ENCODE measurements at regions not wholly inside any gene's neighbourhood (a gene's known extent, or its start where the extent isn't known, plus 50 kb on each side); places are given as distances from the start of the nearest gene placed in this dataset.
"Not testable (repeated sequence)": the region's sequence is repeated elsewhere in the genome, so short reads cannot be mapped to it uniquely, and the experiment has no call there.

- DNase-seq (ENCODE audit: low spot score): no peak
Measured at GRCh38 chr15:24835301-24835700, 119.5 kb upstream of the SNRPN start.

DNA sequence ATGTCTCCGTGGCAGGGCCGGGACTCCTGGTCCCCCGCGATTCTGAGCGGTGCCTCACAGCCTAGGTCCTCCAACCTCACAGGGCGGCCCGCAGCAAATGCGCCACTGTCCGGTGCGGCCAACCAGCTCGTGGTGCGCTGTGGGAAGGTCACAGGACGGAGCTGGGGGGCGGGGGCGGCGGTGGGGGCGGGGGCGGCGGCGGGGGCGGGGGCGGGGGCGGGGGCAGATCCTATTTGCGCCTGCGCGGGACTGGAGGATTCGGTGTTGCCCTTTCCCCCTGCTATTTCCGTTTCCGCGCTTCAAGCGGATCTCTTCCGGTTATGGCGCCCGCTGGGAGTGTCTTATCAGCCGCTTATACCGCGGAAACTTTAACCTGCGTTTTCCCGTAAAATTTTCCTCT lies 106.7 kb upstream of the SNRPN start:
- peak; percentile 82 for DNase-seq (ENCODE audit: low spot score)

- peak; percentile 91 for DNase-seq (ENCODE audit: low spot score)
Measured at GRCh38 chr15:24856397-24857390, 98.1 kb upstream of the SNRPN start.

DNA sequence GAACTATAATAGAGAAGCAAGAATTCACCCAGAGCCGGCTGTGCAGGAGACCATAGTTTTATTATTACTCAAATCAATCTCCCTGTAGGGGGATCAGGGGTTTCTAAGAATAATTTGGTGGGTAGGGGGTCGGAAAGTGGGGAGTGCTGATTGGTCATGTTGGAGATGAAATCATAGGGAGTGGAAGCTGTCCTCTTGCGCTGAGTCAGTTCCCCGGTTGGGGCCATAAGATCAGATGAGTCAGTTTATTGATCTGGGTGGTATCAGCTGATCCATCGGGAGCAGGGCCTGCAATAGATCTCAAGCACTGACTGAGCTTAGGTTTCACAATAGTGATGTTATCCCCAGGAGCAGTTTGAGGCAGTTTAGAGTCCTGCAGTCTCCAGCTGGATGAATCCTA lies 97.0 kb upstream of the SNRPN start:
- peak; percentile 26 for DNase-seq (ENCODE audit: low spot score)

DNA sequence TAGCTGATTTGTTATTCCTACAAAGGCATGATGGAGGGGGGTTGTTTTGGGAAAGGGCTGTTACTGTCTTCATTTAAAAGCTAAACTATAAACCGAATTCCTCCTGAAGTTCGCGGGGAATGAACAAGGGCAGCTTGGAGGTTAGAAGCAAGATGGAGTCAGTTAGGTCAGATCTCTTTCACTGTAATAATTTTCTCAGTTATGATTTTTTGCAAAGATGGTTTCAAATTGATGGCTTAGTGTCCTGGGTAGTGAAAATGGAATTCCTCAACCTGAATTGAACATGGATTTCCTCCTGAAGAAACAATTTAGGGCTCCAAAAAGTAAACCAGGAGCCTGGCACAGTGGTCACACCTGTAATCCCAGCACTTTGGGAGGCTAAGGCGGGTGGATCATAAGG lies 96.6 kb upstream of the SNRPN start:
- DNase-seq (ENCODE audit: low spot score): not testable (repeated sequence)

- DNase-seq (ENCODE audit: low spot score): peak; percentile 61
Measured at GRCh38 chr15:24858737-24859601, 95.8 kb upstream of the SNRPN start.

- no peak for DNase-seq (ENCODE audit: low spot score)
Measured at GRCh38 chr15:24861014-24861690, 93.6 kb upstream of the SNRPN start.

DNA sequence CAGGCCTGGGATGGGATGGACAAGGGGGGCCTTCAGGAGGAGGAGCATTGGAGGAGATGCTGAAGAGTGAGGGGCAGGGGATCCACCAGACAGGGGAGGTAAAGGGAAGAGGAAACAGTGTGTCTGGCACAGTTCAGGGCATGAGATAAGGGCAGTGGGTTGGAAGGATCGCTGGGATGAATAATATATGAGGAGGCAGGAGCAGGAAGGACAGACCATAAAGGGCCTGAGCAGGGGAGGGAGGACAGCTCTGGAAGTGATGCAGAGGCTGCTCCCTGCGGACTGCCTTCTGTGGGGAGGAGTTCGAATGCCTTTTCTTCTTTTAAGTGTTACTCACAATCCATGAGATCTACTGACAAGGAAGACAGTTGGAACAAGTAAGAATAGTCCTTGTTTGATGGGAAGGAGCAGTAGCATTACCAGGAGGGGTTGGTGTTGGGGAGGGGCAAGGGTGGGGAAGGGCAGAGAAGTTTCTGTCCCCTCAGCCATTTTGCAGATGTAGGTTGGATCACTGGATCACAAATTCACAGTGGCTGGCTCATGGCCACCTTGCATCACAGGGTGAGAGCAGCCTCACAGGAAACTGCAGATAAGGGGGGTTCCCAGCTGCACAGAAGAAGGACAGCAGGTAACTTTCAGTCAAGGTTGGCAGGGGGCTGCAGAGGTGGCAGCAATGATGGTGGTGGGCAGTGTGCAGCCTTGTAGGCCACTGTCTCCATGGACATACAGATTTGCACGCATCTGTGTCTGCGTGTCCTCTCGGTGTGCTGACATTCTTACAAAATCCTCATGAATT lies 91.9 kb upstream of the SNRPN start:
- DNase-seq (ENCODE audit: low spot score): peak; percentile 35

DNA sequence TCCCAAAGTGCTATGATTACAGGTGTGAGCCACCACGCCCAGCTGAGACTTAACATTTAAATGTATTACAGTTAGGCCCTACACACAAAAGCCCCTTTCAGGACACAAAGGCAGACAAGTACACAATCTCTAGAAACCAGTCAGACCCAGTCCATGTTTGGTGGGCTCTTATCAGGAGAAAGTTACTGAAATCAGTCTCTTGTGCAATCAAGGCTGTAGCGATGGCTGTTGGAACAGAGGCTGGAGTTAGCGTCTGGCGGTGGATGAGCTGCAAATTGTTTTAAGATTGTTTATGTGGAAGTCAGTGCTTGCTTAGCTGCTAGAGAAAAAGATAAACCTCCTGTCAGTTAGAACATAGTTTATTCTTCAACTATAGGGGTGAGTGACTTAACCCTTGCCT lies 89.5 kb upstream of the SNRPN start:
- no peak for DNase-seq (ENCODE audit: low spot score)

- peak; percentile 26 for DNase-seq (ENCODE audit: low spot score)
Measured at GRCh38 chr15:24877174-24877573, 77.6 kb upstream of the SNRPN start.

- peak; percentile 77 for DNase-seq (ENCODE audit: low spot score)
Measured at GRCh38 chr15:24878153-24878552, 76.6 kb upstream of the SNRPN start.

GRCh38 chr15:24879492-24879891 lies 75.3 kb upstream of the SNRPN start:
- no peak for DNase-seq (ENCODE audit: low spot score)

GRCh38 chr15:24880663-24881062 lies 74.1 kb upstream of the SNRPN start:
- no peak for DNase-seq (ENCODE audit: low spot score)

GRCh38 chr15:24886538-24886937 lies 68.2 kb upstream of the SNRPN start:
- DNase-seq (ENCODE audit: low spot score): no peak

DNA sequence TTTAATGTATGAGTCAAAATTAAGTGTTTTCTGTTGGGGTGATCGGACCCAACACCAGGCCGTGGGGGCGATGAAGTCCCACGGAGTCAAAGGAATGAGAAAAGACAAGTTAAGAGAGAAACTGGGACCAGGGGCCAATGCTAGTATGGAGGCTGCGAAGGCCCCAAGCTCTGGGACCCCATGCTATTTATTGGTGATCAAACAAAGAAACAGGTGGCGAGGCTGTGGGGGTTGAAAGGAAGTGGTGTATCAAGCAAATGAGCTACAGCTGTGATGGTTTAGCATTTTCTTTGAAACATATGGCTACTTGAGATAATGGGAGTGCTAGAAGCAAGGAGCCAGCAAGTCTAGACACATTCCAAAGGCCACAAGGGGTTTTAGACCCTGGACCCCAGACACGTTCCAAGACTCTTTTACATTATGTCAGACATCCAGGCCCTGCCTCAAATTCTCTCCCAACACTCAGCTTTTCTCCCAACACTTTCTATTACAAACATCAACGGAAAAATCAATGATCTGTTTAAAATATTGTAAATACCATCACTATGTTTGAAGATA lies 56.0 kb upstream of the SNRPN start:
- no peak for DNase-seq (ENCODE audit: low spot score)

GRCh38 chr15:24899367-24899766 lies 55.4 kb upstream of the SNRPN start:
- no peak for DNase-seq (ENCODE audit: low spot score)

DNA sequence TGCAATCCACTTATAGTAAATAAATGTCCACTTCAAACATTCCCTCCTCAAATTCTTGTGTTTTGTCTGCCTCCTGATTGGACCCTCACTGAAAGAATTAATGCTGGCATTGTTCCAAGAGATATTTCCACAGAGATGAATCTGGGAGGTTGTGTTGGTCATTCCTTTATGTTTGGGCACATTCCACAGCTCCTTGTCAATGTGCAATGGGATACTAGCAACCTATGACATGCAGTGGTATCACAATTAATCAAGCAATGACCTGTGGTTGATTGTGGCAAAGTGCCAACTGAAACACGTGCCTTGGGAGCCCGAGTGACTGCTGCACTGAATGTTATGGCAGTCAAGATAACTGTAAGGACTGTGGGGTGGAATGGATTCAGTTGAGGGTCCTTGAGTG lies 55.0 kb upstream of the SNRPN start:
- DNase-seq (ENCODE audit: low spot score): no peak

DNA sequence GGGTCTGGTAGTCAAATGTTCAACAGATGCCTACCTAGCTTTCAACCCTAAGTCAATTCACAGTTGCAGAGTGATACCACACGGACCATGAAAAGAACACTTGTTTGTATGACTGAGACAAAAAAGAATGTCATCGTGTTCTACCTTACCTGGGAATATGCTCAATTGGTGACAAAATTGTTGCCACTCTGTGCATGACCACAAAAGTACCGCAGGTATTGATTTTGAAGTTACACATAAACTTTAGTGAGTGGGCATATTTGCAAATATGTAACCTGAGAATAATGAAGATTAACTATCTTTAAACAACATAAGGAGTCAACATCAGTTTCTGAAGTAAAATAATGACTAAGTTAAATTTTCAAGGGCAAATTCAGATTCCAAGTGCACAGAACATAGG lies 53.4 kb upstream of the SNRPN start:
- no peak for DNase-seq (ENCODE audit: low spot score)
